ENCODE measurements at regions not wholly inside any gene's neighbourhood (a gene's known extent, or its start where the extent isn't known, plus 50 kb on each side); places are given as distances from the start of the nearest gene placed in this dataset.
A peak's percentile ranks its signal among the peaks of the same experiment; 100 is the strongest.

GRCh38 chr7:13060173-13060572, 372.7 kb downstream of the ARL4A start:
- H3K27ac ChIP-seq: no peak overlapping the region
- DNase-seq (ENCODE audit: low read depth, low spot score): no peak

- no peak for DNase-seq (ENCODE audit: low read depth, low spot score)
- no peak overlapping the region for H3K27ac ChIP-seq
Observed at GRCh38 chr7:13061115-13061514, 373.7 kb downstream of the ARL4A start.

- DNase-seq (ENCODE audit: low read depth, low spot score): no peak
- no peak overlapping the region for H3K27ac ChIP-seq
Observed at GRCh38 chr7:13062631-13063030, 375.2 kb downstream of the ARL4A start.

- H3K27ac ChIP-seq: no peak overlapping the region
- no peak for DNase-seq (ENCODE audit: low read depth, low spot score)
Observed at GRCh38 chr7:13067036-13067435, 379.6 kb downstream of the ARL4A start.

- H3K27ac ChIP-seq: no peak overlapping the region
- DNase-seq (ENCODE audit: low read depth, low spot score): no peak
Observed at GRCh38 chr7:13068032-13068431, 380.6 kb downstream of the ARL4A start.

GRCh38 chr7:13069841-13070240, 382.4 kb downstream of the ARL4A start:
- no peak overlapping the region for H3K27ac ChIP-seq
- DNase-seq (ENCODE audit: low read depth, low spot score): no peak

GRCh38 chr7:13072014-13072413, 384.6 kb downstream of the ARL4A start:
- no peak overlapping the region for H3K27ac ChIP-seq
- DNase-seq (ENCODE audit: low read depth, low spot score): no peak

GRCh38 chr7:13077466-13077865, 390.0 kb downstream of the ARL4A start:
- no peak overlapping the region for H3K27ac ChIP-seq
- DNase-seq (ENCODE audit: low read depth, low spot score): no peak

GRCh38 chr7:13078105-13078504, 390.7 kb downstream of the ARL4A start:
- no peak overlapping the region for H3K27ac ChIP-seq
- DNase-seq (ENCODE audit: low read depth, low spot score): no peak

- DNase-seq (ENCODE audit: low read depth, low spot score): no peak
Observed at GRCh38 chr7:13090959-13091358, 403.5 kb downstream of the ARL4A start.

GRCh38 chr7:13091974-13092707, 404.7 kb downstream of the ARL4A start:
- no peak overlapping the region for H3K27ac ChIP-seq
- DNase-seq (ENCODE audit: low read depth, low spot score): no peak

More at GRCh38 chr7:13090959-13091358, 403.5 kb downstream of the ARL4A start:
- no peak overlapping the region for H3K27ac ChIP-seq

- no peak overlapping the region for H3K27ac ChIP-seq
- DNase-seq (ENCODE audit: low read depth, low spot score): no peak
Observed at GRCh38 chr7:13092708-13093005, 405.2 kb downstream of the ARL4A start.

- no peak overlapping the region for H3K27ac ChIP-seq
- no peak for DNase-seq (ENCODE audit: low read depth, low spot score)
Observed at GRCh38 chr7:13093160-13093559, 405.7 kb downstream of the ARL4A start.

GRCh38 chr7:13097499-13097898, 410.1 kb downstream of the ARL4A start:
- no peak for DNase-seq (ENCODE audit: low read depth, low spot score)
- no peak overlapping the region for H3K27ac ChIP-seq

GRCh38 chr7:13098161-13098560, 410.7 kb downstream of the ARL4A start:
- peak overlapping the region; percentile 74 for H3K27ac ChIP-seq
- no peak for DNase-seq (ENCODE audit: low read depth, low spot score)

GRCh38 chr7:13099154-13099795, 411.8 kb downstream of the ARL4A start:
- peak; percentile 88 for DNase-seq (ENCODE audit: low read depth, low spot score)

GRCh38 chr7:13104128-13104527, 416.7 kb downstream of the ARL4A start:
- peak overlapping the region; percentile 9 for H3K27ac ChIP-seq
- DNase-seq (ENCODE audit: low read depth, low spot score): no peak

More at GRCh38 chr7:13099154-13099795, 411.8 kb downstream of the ARL4A start:
- H3K27ac ChIP-seq: peak overlapping the region; percentile 74

GRCh38 chr7:13105209-13105608, 417.8 kb downstream of the ARL4A start:
- DNase-seq (ENCODE audit: low read depth, low spot score): no peak
- H3K27ac ChIP-seq: no peak overlapping the region

GRCh38 chr7:13106513-13106912, 419.1 kb downstream of the ARL4A start:
- DNase-seq (ENCODE audit: low read depth, low spot score): no peak
- H3K27ac ChIP-seq: no peak overlapping the region

GRCh38 chr7:13107291-13107690, 419.9 kb downstream of the ARL4A start:
- DNase-seq (ENCODE audit: low read depth, low spot score): peak; percentile 44
- peak overlapping the region; percentile 31 for H3K27ac ChIP-seq

- DNase-seq (ENCODE audit: low read depth, low spot score): no peak
- peak overlapping the region; percentile 31 for H3K27ac ChIP-seq
Observed at GRCh38 chr7:13108061-13108460, 420.6 kb downstream of the ARL4A start.

GRCh38 chr7:13109201-13109600, 421.8 kb downstream of the ARL4A start:
- H3K27ac ChIP-seq: no peak overlapping the region
- no peak for DNase-seq (ENCODE audit: low read depth, low spot score)
